BLaER1 treated with 17β-estradiol and CSF1 and Interleukin-3, amounts not matched to agents 10 nM and 100 nM (cell line): ENCODE measurements at regions not wholly inside any gene's neighbourhood (a gene's known extent, or its start where the extent isn't known, plus 50 kb on each side); places are given as distances from the start of the nearest gene placed in this dataset.

Source experiments
- H3K27ac ChIP-seq, 11 experiments: shearing (Covaris generic); formaldehyde crosslinking; 2 replicates each; pipeline ENCODE4 v1.8.1; 2022
- H3K27me3 ChIP-seq, 11 experiments: shearing (Covaris generic); formaldehyde crosslinking; 2 replicates each; pipeline ENCODE4 v1.8.1; 2022
- H3K36me3 ChIP-seq, 11 experiments: shearing (Covaris generic); formaldehyde crosslinking; 2 replicates each; pipeline ENCODE4 v1.8.1; 2022
- H3K4me1 ChIP-seq, 10 experiments: shearing (Covaris generic); formaldehyde crosslinking; 2 replicates each; pipeline ENCODE4 v1.8.1; 2022
- H3K4me2 ChIP-seq, 11 experiments: shearing (Covaris generic); formaldehyde crosslinking; 2 replicates each; pipeline ENCODE4 v1.8.1; 2022
- H3K4me3 ChIP-seq, 10 experiments: shearing (Covaris generic); formaldehyde crosslinking; 2 replicates each; pipeline ENCODE4 v1.8.1; 2022
- H3K9ac ChIP-seq, 11 experiments: shearing (Covaris generic); formaldehyde crosslinking; 2 replicates each; pipeline ENCODE4 v1.8.1; 2022
- H3K9me3 ChIP-seq, 11 experiments: shearing (Covaris generic); formaldehyde crosslinking; replicated peaks in 1 of 11; 2 replicates each; pipeline ENCODE4 v1.8.1; 2022
- H4K20me1 ChIP-seq, 11 experiments: shearing (Covaris generic); formaldehyde crosslinking; 2 replicates each; pipeline ENCODE4 v1.8.1; 2022
- Cebpa-rat ChIP-seq, 11 experiments: shearing (Covaris generic); IDR thresholded peaks; 2 replicates each; pipeline ENCODE4 v1.8.1; 2022

DNA sequence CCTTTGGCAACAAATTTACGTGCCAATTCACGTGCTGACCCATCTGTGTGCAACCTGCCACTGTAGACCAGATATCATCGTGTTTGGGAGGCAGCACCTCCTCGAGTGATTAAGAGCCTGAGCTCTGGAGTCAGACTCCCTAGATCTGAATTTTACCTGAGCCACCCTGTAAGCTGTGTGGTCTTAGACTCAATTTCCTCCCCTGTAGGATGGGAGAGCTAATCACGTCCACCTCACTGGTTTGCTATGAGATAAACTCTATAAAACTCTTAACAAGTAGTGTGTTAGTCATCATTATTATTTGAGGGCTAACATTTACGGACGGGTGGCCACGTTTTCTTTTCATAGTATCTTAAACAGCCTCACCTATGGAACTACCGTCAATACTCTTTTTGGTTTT is 220.0 kb upstream of the ADAMTSL1 start:
- no peak for TF ChIP-seq Cebpa-rat (IDR thresholded peaks at IDR 0.05)
- H3K4me3 ChIP-seq = no peak overlapping the region

DNA sequence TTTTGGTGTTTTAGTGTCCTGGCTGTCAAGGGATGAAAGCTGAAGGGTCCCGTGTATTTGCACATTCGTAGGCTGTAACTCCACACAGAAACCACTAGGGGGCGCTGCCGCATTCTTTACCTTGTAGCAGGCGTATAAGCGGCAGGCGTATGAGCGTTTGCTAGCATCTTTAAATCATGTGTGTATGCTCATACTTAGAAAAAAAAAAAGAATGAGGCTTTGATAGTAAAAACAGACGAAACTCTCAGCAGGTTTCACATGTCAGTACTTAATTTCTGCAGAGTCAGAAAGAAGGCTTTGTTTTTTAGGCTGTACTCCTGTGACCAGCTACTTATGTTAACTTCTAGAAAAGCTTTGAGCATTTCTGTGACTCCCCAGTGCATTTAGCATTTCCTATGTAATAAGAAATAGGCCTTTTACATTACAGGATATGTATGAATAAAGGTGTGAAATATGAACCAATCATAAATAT is 218.8 kb upstream of the ADAMTSL1 start:
- Histone ChIP-seq H3K4me1 (peaks cover 0 to under 1% (median 0%) of the 10 kb centered on the region in 10 experiments; a peak in 3 of 20 replicates), H3K36me3 (no peaks in the 10 kb centered on the region), H3K9me3 (no peaks in the 10 kb centered on the region), H3K27ac (no peak overlapping the region), H3K9ac (no peak overlapping the region), H3K4me3 (no peak overlapping the region), H3K4me2 (no peak overlapping the region), H3K27me3 (peaks cover 0 to 10% (median 0%) of the 10 kb centered on the region in 11 experiments; a peak in 3 of 22 replicates), H4K20me1 (no peaks in the 10 kb centered on the region)
- TF ChIP-seq Cebpa-rat (IDR thresholded peaks at IDR 0.05) = no peak

More for the DNA sequence above, 220.0 kb upstream of the ADAMTSL1 start:
- no peak overlapping the region for H3K9ac ChIP-seq
- H3K4me1 ChIP-seq = no peaks in the 10 kb centered on the region
- no peaks in the 10 kb centered on the region for H3K36me3 ChIP-seq
- no peak overlapping the region for H3K4me2 ChIP-seq
- H3K27ac ChIP-seq = no peak overlapping the region
- H3K27me3 ChIP-seq = peaks cover 0 to 8% (median 0%) of the 10 kb centered on the region in 11 experiments; a peak in 2 of 22 replicates
- H4K20me1 ChIP-seq = no peaks in the 10 kb centered on the region
- H3K9me3 ChIP-seq = no peaks in the 10 kb centered on the region

DNA sequence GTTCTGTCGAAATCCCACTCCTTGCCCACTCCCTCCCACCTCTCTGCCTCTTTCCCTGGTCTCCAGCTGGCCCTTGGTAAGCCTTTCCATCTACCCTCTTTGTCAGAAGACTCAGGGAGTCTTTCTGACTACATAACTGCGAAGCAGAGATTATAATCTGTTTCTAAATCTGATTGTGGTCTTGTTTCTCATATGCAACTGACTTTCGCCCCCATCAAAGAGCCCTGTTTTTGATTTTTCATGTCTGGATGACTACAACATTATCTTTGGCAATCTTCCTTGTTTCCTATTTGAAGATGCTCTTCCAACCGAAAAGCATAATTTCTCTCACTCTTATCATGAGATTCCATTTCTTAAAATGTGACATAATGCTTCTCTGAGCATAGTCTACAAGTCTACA is 218.2 kb upstream of the ADAMTSL1 start:
- H3K9ac ChIP-seq = no peak overlapping the region
- H3K27me3 ChIP-seq = peaks cover 0 to 10% (median 0%) of the 10 kb centered on the region in 11 experiments; a peak in 3 of 22 replicates
- TF ChIP-seq Cebpa-rat (IDR thresholded peaks at IDR 0.05) = no peak
- no peak overlapping the region for H3K27ac ChIP-seq
- H3K9me3 ChIP-seq = no peaks in the 10 kb centered on the region
- H4K20me1 ChIP-seq = no peaks in the 10 kb centered on the region
- H3K4me1 ChIP-seq = peaks cover 0 to 6% (median 4%) of the 10 kb centered on the region in 10 experiments; a peak in 7 of 20 replicates
- H3K4me2 ChIP-seq = no peak overlapping the region
- no peaks in the 10 kb centered on the region for H3K36me3 ChIP-seq
- no peak overlapping the region for H3K4me3 ChIP-seq

DNA sequence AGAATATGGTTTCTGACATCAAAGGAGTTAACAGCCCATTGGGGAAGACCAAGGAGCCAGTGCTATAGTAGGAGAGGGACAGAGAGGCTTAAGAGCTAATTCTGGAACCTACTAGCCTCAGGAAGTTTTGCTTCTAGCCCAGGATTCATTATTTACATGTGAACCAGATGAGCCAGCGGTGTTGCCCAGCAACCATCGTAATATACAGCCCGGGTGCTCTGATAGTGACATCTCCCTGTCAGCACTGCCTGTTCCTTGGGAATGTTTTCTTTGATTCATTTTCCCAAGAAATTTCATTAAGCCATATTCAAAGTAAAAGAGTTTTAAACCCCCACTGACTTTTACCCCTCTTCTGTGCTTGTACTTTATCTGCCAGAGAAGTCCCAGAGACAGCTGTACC is 217.4 kb upstream of the ADAMTSL1 start:
- Histone ChIP-seq H3K4me3 (no peak overlapping the region), H3K4me1 (peaks cover 0 to 7% (median 4%) of the 10 kb centered on the region in 10 experiments; a peak in 7 of 20 replicates), H3K27ac (no peak overlapping the region), H3K4me2 (no peak overlapping the region), H3K27me3 (peaks cover 0 to 10% (median 0%) of the 10 kb centered on the region in 11 experiments; a peak in 3 of 22 replicates), H3K36me3 (no peaks in the 10 kb centered on the region), H4K20me1 (no peaks in the 10 kb centered on the region), H3K9me3 (no peaks in the 10 kb centered on the region), H3K9ac (no peak overlapping the region)
- no peak for TF ChIP-seq Cebpa-rat (IDR thresholded peaks at IDR 0.05)

DNA sequence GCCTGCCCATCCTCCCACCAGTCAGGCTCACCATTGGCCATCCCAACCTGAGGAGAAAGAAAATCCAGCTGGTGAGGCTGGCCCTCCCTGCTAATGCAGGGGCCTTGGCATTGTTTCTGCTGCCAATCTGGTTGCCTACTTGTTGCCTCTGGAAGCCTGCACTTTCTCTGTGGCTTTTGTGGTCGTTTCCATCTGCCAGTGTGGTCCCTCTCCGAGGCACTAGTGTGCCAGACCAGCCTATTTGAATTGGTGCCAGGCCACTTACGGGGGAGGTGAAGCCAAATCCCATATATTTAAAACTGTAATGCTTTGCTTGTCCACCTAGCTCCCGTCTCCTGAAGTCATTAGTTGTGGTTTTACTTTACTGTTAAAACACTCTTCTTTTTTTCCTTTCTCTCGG is 213.4 kb upstream of the ADAMTSL1 start:
- Histone ChIP-seq H3K9ac (no peak overlapping the region), H3K4me2 (peak overlapping the region in 7 of 11 experiments; percentile 1 to 40 (median 25); a peak in 6 of 22 replicates)

DNA sequence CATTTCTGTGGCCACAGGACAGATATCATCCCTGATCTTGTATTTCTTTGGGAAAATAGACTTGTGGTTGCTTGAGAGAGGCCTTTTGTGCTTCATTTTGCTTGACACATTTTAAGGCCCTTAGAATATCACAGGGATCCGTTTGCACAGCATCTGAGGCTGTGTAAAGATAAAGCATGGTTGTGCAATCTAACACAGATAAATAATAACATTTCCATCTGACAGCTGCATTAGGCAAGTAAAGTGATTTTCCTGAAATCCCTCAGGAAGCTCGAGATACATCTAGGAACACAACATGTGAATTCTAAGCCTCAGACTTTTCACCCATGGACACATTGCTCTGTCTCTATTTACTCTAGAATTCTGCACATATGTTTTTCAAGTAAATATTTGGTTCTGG is 212.8 kb upstream of the ADAMTSL1 start:
- no peak overlapping the region for H3K4me3 ChIP-seq
- H4K20me1 ChIP-seq = no peaks in the 10 kb centered on the region
- H3K27me3 ChIP-seq = peaks cover 0 to 10% (median 0%) of the 10 kb centered on the region in 11 experiments; a peak in 3 of 22 replicates
- H3K4me1 ChIP-seq = peaks cover 0 to 7% (median 4%) of the 10 kb centered on the region in 10 experiments; a peak in 7 of 20 replicates
- H3K27ac ChIP-seq = no peak overlapping the region
- H3K9me3 ChIP-seq = no peaks in the 10 kb centered on the region
- no peak for TF ChIP-seq Cebpa-rat (IDR thresholded peaks at IDR 0.05)
- H3K4me2 ChIP-seq = no peak overlapping the region
- no peak overlapping the region for H3K9ac ChIP-seq
- H3K36me3 ChIP-seq = no peaks in the 10 kb centered on the region

More for the DNA sequence above, 213.4 kb upstream of the ADAMTSL1 start:
- H3K4me1 ChIP-seq = peaks cover 0 to 7% (median 4%) of the 10 kb centered on the region in 10 experiments; a peak in 7 of 20 replicates
- no peaks in the 10 kb centered on the region for H4K20me1 ChIP-seq
- H3K36me3 ChIP-seq = no peaks in the 10 kb centered on the region
- H3K4me3 ChIP-seq = no peak overlapping the region
- H3K27me3 ChIP-seq = peaks cover 0 to 10% (median 0%) of the 10 kb centered on the region in 11 experiments; a peak in 3 of 22 replicates
- no peak for TF ChIP-seq Cebpa-rat (IDR thresholded peaks at IDR 0.05)
- no peaks in the 10 kb centered on the region for H3K9me3 ChIP-seq
- no peak overlapping the region for H3K27ac ChIP-seq

DNA sequence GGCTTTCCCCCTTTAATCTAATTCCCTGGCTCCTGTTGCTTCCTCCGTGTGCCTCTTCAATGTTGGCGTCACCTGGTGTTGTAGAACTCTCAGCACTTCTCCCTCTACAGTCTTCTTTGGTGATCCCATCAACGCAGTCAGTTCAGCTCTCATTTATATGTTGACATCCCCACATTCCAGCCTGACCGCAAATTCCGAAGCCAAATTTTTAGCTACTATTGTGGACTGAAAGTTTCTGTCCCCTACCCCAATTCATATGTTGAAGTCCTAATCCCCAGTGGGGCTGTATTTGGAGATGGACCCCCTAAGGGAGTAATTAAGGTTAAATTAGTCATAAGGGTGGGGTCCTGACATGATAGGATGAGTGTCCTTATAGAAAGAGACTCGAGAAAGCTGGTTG is 210.6 kb upstream of the ADAMTSL1 start:
- Histone ChIP-seq H3K27me3 (peaks cover 0 to 7% (median 0%) of the 10 kb centered on the region in 11 experiments; a peak in 3 of 22 replicates), H3K9ac (no peak overlapping the region), H3K36me3 (no peaks in the 10 kb centered on the region), H3K9me3 (no peaks in the 10 kb centered on the region), H3K4me3 (no peak overlapping the region), H3K4me2 (no peak overlapping the region), H3K4me1 (peaks cover 0 to 7% (median 4%) of the 10 kb centered on the region in 10 experiments; a peak in 7 of 20 replicates), H3K27ac (no peak overlapping the region), H4K20me1 (no peaks in the 10 kb centered on the region)
- TF ChIP-seq Cebpa-rat (IDR thresholded peaks at IDR 0.05) = no peak

DNA sequence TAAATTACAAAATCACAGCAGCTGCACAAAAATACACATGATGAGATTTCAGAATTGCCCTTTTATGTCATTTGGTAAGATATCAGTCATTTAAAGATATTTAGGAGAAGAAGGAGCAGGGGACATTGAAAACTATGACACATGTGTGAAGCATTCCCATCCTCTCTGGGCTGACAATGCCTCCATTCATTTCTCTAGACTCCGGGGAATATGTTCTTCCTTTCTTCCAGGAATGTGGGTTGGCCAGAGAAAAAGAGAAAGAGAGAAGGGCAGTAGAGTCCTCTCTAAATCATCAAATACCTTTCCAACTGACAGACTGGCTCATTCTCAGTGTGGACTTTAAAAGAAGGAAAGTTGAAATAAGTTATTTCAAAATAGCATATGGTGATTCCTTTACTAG is 205.6 kb upstream of the ADAMTSL1 start:
- no peak overlapping the region for H3K27ac ChIP-seq
- no peaks in the 10 kb centered on the region for H3K27me3 ChIP-seq
- no peaks in the 10 kb centered on the region for H3K36me3 ChIP-seq
- H3K4me1 ChIP-seq = no peaks in the 10 kb centered on the region
- peaks cover 0 to 12% (median 11%) of the 10 kb centered on the region in 11 experiments; a peak in 15 of 22 replicates for H3K9me3 ChIP-seq
- no peaks in the 10 kb centered on the region for H4K20me1 ChIP-seq
- H3K4me3 ChIP-seq = no peak overlapping the region
- H3K9ac ChIP-seq = no peak overlapping the region
- H3K4me2 ChIP-seq = no peak overlapping the region
- no peak for TF ChIP-seq Cebpa-rat (IDR thresholded peaks at IDR 0.05)

DNA sequence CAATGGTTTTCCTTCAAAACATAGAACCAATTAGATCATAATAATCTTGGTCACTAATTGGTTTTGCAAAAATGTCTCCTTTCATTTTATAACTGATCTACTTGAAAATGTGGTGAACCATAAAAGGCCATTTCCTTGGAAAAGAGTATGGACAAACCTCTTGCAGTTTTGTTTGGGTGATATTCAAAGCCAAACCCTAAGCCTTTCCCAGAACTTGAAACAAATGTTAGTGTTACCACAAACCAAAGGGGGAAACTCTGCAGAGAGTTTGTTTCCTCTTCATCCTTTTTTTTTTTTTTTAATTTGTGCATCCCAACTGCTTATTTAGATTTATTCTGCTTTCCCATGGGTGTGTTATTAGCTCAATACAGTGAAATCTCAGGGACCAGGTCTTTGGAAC is 204.4 kb upstream of the ADAMTSL1 start:
- Histone ChIP-seq H3K4me1 (no peaks in the 10 kb centered on the region), H3K4me2 (no peak overlapping the region), H3K9ac (no peak overlapping the region), H3K27ac (no peak overlapping the region), H4K20me1 (no peaks in the 10 kb centered on the region), H3K9me3 (peaks cover 6 to 22% (median 12%) of the 10 kb centered on the region in 11 experiments; a peak in 15 of 22 replicates), H3K4me3 (no peak overlapping the region), H3K36me3 (no peaks in the 10 kb centered on the region), H3K27me3 (no peaks in the 10 kb centered on the region)
- TF ChIP-seq Cebpa-rat (IDR thresholded peaks at IDR 0.05) = no peak

DNA sequence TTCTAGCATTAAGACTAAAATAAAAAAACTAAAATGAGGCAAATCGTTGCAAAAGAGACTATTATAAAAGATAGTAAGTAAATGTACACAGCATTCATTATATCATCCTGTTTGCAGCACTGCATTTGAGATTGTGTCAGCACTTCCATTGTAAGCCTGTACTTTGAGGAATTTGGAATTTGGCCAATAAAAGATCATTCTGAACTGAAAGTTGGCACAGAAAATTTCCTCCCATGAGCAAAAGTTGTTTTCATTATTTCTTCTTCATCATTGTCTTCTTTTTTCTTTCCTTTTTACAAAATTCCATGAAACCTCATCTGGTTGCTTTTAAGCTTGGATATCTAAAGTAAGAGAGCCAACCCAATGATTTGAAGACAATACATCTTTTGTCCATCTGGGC is 199.3 kb upstream of the ADAMTSL1 start:
- Histone ChIP-seq H3K9ac (no peak overlapping the region), H3K4me1 (no peaks in the 10 kb centered on the region), H3K36me3 (no peaks in the 10 kb centered on the region), H3K4me3 (no peak overlapping the region), H3K27me3 (no peaks in the 10 kb centered on the region), H3K27ac (no peak overlapping the region), H3K4me2 (no peak overlapping the region), H4K20me1 (no peaks in the 10 kb centered on the region), H3K9me3 (peaks cover 8 to 27% (median 19%) of the 10 kb centered on the region in 11 experiments; a peak in 17 of 22 replicates)
- no peak for TF ChIP-seq Cebpa-rat (IDR thresholded peaks at IDR 0.05)
